ENCODE measurements at regions not wholly inside any gene's neighbourhood (a gene's known extent, or its start where the extent isn't known, plus 50 kb on each side); places are given as distances from the start of the nearest gene placed in this dataset.
A peak's percentile ranks its signal among the peaks of the same experiment; 100 is the strongest.

- DNase-seq = no peak
These were observed 569.7 kb upstream of the MKI67 start for GRCh38 chr10:128695931-128696330.

- no peak for DNase-seq
These were observed 571.2 kb upstream of the MKI67 start for GRCh38 chr10:128697437-128697836.

GRCh38 chr10:128701381-128701780 lies 575.2 kb upstream of the MKI67 start:
- no peak for DNase-seq

GRCh38 chr10:128701837-128702236 lies 575.6 kb upstream of the MKI67 start:
- no peak for DNase-seq

- DNase-seq = no peak
These were observed 578.5 kb upstream of the MKI67 start for GRCh38 chr10:128704716-128705115.

GRCh38 chr10:128708182-128708581 lies 582.0 kb upstream of the MKI67 start:
- DNase-seq = no peak

GRCh38 chr10:128709686-128710085 lies 583.5 kb upstream of the MKI67 start:
- DNase-seq = no peak

GRCh38 chr10:128710098-128710797 lies 584.0 kb upstream of the MKI67 start:
- no peak for DNase-seq

GRCh38 chr10:128710798-128711183 lies 584.6 kb upstream of the MKI67 start:
- no peak for DNase-seq

- DNase-seq = no peak
These were observed 585.6 kb upstream of the MKI67 start for GRCh38 chr10:128711806-128712205.

GRCh38 chr10:128712661-128713400 lies 586.6 kb upstream of the MKI67 start:
- no peak for DNase-seq

- DNase-seq = no peak
These were observed 587.2 kb upstream of the MKI67 start for GRCh38 chr10:128713471-128713870.

GRCh38 chr10:128713874-128714570 lies 587.8 kb upstream of the MKI67 start:
- DNase-seq = no peak

- no peak for DNase-seq
These were observed 588.6 kb upstream of the MKI67 start for GRCh38 chr10:128714644-128715415.

GRCh38 chr10:128716181-128716580 lies 590.0 kb upstream of the MKI67 start:
- no peak for DNase-seq

- DNase-seq = no peak
These were observed 595.8 kb upstream of the MKI67 start for GRCh38 chr10:128721963-128722445.

GRCh38 chr10:128722947-128723346 lies 596.7 kb upstream of the MKI67 start:
- DNase-seq = no peak

GRCh38 chr10:128723631-128724205 lies 597.5 kb upstream of the MKI67 start:
- DNase-seq = no peak

- DNase-seq = no peak
These were observed 599.3 kb upstream of the MKI67 start for GRCh38 chr10:128725531-128725930.

- DNase-seq = no peak
These were observed 600.9 kb upstream of the MKI67 start for GRCh38 chr10:128727114-128727513.

- peak in 9 of 58 donors; percentile 3 to 68 (median 10) for DNase-seq
These were observed 603.7 kb upstream of the MKI67 start for GRCh38 chr10:128729910-128730420.

Data from anterior cingulate cortex (tissue), 58 donors.